CD4-positive, alpha-beta T cell treated with Interleukin-15 for 1 hour (primary cell): ENCODE measurements at regions not wholly inside any gene's neighbourhood (a gene's known extent, or its start where the extent isn't known, plus 50 kb on each side); places are given as distances from the start of the nearest gene placed in this dataset.
"Not testable (repeated sequence)": the region's sequence is repeated elsewhere in the genome, so short reads cannot be mapped to it uniquely, and the experiment has no call there.

Experiments used
- DNase-seq: peaks from one replicate; pipeline ENCODE4 v3.0.0-alpha.2; 2020

DNA sequence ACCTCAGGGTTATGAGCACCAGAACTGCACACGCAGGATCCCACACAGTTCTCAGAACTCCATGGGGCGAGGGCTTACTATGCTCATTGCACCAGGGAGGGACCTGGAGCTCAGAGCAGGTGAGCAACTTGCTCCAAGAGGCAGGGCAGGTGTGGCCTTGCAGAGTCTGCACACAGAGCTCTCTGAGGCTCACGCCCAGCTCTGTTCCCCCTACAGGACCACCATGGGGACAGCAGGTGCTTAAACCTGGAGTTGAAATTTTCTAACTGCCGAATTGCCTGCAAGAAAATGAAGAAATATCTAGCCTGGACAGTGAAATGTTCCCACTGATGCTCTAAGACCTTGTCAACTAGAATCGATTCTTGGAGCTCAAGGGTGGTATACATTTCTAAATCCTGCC lies 49.9 kb upstream of the MSMB start:
- DNase-seq, result not testable (repeated sequence)

DNA sequence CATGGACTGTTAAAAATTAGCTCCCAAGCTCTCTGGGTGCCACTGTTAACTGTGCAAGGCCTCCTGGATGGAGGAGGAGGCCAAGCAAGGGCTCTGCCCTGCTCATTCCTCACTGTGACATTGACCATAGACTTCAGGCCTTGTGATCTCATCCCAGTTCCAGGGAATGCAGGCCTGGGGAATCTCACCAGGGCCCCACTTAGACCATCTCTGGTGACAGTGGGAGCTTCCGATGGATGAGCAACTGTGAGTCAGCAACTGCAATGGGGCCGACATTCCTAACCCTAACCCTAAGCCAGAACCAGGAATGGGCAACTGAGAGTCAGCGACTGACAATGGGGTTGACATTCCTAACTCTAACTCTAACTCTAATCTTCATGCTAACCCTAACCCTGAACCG lies 50.4 kb upstream of the MSMB start:
- DNase-seq, result no peak

DNA sequence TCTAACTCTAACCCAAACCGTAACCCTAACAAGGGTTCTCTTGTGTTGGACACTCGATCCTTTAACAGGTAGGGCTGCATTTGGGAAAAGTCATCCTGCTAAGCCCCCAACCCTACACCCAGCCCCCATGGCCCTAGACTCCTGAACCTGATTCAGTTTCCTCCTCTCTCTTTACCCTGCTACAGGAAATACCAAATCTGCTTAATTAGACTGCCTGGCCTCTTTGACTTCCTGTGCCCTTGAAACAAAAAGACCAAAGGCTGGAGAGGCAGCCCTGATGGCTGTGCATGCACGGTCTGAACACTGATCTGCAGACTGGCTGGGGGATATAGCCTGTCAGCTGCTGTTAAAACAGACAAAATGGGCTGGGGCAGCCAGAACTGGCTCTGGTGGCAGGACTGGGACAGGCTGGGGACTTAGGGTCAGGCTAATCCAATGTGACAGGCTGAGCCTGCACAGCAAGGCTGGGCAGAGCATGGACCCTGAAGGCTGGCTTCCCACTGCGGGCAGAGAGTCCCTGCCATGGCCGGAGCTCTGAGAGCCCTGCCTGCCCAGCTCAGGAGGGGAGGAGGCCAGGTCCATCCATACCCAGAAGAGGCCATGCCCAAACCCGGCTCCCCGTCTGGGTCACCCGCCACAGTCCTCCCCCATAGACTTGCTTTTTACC lies 51.0 kb upstream of the MSMB start:
- DNase-seq, result no peak

DNA sequence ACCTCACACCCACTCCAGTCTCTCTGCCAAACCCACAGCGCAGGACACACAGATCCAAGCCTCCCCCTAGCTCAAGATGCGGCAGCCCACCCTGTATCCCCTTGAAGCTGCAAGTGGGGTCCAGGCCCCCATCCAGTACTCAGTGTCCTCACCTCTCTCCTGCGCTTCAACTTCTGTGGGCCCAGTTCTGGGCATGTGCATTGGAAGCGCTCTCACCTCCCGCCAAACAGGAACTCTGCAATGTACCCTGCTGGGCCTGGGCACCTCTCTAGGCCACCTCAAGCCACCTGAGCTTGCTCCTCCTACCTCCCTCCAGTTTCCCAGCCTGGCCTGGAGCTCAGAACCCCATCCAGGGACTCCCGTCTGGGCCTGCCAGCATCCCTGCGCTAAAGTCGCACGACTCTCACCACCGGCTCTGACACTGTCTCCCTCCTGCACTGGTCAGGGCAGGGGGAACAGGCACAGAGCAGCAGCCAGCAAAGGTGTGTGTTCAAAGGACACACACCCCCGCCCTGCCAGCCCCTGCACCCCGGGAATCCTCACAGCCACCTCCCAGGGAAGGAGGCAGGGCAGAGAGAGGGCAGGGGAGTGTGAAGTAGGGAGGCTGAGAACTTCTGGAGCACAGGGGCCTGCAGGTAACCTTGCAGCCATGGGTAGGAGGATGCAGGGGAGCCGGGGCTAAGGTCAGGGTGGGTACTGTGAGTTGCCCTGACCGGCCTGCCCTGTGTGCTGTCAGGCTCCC lies 51.7 kb upstream of the MSMB start:
- no peak for DNase-seq

DNA sequence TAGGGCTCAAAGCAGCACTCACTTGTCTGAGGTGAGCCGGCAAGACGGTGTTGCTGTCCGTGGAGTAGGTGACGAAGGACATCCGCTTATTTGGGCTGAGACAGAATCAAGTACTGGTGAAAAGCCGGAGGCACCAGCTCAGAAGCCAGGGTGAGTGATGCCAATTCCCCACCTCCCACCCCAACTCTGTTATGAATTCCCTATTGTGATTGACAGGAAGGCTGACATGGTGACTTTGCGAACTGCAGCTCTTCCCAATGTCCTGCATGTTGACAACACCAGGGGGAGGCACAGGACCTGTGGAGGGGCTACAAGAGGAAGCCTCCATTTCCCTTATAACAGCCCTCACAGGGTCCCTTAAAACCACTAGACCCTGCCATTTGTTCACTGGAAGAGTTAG lies 52.3 kb upstream of the MSMB start:
- no peak for DNase-seq

DNA sequence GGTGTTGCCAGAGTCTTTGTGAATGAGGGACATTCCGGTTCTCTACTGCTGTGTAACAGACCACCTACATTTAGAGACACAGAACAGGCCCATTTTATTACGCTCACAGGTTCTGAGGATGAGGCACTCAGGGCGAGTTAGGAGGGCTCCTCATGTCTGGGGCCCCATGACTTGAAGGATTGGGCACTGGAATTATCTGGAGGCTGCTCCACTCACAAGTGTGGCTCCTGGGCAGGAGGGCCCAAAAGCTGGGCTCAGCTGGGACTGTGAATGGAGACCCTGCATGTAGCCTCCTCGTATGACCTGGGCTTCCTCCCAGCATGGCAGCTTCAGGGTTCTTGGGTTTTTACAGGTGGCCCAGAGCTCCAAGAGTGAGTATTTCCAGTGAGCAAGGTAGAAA lies 52.9 kb upstream of the MSMB start:
- DNase-seq, result not testable (repeated sequence)

DNA sequence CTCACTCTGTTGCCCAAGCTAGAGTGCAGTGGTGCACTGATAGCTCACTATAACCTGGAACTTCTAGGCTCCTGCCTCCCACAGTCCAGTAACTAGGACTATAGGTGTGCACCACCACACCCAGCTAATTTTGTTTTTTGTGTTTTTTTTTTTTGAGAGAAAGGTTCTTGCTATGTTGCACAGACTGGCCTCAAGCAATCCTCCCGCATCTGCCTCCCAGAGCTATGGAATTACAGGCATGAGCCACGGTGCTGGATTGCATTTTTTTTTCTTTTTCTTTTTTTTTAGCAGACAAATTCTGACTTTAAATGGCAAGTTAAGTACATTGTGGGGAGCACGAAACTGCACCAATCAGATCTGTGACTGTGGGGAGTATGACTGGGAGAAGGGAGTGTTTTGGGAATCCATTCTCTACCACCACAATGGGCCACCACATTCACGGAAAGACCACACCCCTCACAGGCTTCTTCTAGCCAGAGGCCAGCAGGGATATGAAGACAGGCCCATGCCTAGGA lies 58.1 kb upstream of the MSMB start:
- no peak for DNase-seq

DNA sequence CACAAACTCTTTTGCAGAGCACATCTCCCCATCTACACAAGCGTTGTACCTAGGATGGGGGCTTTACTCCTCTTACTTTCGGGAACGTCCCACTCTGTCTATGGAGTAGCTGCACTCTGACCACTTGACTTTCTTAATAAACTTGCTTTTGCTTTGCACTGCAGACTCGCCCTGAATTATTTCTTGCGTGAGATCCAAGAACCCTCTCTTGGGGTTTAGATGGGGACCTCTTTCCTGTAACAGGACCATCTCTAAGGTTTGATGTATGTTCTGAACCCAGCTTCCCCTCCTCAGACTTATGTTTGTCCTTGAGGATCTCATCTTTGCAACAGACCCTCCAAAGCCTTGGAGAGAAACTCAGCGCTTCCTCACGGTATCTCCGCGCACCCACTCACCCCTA lies 59.3 kb upstream of the MSMB start:
- not testable (repeated sequence) for DNase-seq

DNA sequence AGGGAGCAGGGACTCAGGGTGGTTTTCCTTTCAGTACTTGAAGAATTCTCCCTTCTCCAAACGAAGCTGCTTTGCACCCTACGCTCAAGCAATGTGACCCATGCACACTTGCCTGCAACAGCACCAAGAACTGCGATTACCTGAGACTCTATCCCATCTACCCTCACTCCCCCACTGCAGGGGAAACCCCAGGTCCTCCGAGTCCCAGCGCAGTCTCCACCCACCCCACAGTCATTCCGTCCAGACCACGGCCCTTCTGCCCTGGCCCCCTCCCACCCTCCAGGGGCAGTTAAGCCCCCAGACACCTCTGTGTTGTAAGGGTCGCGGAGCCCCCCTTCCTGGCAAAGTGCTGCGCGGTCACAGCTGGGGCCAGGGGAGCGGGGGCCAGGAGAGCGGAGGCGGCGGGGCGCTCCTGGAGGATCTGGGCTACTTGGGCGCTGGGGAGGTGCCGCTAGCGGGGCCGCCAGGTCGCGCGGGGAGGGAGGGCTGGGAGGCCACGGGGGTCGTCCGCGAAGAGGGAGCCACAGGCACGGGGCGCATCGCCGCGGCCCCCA lies 59.9 kb upstream of the MSMB start:
- DNase-seq, result not testable (repeated sequence)

DNA sequence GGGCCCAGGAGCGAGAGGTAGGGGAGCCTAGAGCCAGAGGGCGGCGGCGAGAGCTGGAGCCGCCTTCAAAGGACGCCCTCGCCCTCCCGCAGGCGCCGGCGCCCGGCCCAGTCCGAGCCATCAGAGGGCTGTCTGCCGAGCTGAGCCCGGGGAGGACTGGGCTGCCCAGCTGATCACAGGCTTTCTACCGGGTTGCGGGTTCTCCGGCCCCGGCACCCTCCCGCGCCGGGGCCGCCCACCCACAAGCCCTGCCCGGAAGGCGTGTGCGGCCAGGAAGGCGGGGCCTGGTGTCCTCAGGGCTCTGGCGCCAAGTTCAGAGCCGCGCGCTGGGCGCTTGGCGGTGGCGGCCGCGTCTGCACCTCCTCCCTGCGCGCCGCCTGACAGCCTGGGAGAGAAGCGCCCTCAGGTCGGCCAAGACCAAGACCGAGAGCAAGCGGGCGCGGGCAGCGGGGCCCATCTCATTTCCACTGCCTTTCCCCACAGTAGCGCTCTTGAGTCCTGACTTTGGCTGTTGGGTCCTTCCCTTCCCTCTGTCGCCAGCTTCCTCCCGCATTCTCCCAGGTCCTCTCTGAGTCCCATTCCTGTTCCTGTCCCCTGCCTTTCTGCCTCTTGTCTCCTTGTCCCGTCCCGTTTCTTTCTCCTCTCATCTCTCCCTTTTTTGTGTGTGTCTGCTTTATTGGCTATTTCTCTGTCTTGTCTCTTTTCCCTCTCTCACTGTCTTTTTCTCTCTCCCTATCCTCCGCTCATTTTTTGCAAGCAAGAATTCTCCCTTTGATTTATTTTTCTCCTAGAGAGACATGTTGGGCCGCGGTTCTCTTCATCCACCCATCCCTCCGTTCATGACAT lies 60.6 kb upstream of the MSMB start:
- DNase-seq, result peak; percentile 42

DNA sequence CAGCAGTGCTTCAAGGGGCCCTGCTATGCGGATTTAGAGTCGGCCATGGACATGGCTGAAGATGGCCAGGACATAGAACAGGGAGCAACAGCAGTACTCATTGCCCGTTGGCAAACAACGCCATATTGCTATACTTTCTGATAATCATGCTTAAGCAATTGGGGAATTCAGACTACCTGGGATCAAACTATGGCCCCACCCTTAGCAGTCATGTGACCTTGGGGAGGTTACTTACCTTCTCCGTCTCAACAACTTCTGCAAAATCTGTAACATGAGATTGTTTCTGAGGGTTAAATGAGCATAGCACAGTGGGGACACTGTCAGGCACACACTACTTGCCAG lies 62.1 kb upstream of the MSMB start:
- not testable (repeated sequence) for DNase-seq

DNA sequence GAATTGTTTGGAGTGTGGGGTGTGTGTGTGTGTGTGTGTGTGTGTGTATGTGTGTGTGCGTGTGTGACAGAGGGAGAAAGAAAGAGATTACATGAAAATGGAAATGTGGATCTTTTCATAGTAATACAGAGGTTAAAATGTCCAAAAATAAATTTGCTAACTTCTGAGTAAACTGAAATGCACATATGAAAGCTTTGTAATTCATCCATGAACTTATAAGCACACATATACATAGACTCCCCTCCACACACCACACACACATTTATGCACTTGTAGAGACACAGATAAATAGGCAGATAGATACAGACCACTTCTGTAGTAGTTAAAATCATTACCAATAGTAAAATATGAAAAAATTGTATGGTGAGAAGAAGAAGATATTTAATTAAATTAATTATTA lies 108.2 kb upstream of the MSMB start:
- not testable (repeated sequence) for DNase-seq

DNA sequence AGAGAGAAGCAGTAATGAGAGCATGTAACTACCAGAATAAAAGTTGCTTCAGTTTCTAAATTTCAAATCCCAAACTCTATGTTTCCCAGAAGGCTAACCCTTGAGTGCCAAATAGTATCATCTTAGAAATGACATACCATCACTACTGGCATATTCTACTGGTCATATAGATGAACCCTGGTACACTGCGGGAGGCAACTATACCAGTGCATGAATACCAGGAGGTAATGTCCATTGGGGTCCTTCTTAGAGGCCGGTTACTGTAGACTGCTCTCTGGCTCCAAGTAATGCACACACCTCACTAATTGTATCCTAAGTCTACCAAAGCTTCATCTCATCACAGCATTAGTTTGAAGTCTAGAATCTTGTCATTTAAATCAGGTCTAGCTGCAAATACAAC lies 108.6 kb upstream of the MSMB start:
- not testable (repeated sequence) for DNase-seq

DNA sequence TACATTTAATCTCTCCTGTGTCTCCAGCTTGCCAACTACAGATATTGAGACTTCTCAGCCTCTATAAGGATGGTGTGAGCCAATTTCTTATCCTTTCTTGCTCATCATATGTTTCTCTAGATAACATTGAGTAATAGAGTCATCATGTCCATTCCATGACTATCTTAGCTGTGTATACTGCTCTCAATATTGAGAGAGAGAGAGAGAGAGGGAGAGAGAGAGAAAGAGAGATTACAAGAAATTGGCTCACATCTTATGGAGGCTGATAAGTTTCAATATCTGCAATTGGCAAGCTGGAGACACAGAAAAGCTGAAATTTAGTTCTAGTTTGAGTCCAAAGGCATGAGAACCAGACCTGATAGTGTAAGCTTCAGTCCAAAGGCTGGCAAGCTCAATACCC lies 110.8 kb upstream of the MSMB start:
- not testable (repeated sequence) for DNase-seq

DNA sequence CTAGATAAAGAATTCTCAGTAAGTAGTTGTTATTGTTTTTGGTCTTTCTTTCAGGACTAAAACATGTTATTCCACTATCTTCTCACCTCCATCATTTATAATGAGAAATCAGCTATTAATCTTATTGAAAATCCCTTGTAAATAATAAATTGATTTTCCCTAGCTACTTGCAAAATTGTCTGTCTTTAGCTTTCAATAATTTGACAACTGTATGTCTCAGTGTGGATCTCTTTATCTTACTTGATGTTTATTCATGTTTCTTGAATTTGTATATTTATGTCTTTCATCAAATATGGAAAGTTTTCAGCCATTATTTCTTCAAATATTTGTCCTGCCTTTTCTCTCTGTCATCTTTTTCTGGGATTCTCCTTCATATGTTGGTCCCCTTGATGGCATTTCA lies 117.1 kb upstream of the ANTXRL start:
- DNase-seq, result no peak

DNA sequence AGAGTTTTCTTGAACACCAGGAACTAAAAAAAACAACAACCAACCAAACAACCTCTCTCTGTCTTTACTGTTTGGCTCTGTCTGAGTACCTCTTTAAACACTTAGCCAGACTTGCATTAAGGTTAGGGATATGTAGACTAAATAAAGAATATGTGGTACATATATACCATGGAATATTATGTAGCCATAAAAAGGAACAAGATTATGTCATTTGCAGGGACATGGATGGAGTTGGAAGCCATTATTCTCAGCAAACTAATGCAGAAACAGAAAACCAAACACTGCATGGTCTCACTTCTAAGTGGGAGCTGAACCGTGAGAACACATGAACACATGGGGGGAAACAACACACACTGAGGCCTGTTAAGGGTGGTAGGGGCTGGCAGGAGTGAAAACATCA lies 116.0 kb upstream of the ANTXRL start:
- no peak for DNase-seq

DNA sequence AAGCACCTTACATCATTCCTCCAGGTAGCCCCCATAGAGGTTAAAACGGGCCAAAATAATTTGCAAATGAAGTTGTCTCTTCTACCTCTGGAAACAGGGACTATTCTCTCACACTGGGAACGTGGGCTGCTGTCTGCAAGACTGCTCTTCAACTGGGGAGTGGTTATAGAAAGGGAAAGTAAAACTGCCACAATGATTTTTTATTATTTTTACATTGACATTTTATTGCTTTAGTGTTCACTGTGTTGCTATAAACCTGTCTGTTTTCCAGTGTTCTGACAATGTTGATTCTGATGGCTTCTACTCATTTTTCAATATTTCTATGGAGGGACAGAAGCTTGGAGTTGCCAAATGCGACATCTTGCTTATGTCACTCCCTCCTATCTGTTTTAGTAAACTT lies 115.1 kb upstream of the ANTXRL start:
- DNase-seq, result no peak

DNA sequence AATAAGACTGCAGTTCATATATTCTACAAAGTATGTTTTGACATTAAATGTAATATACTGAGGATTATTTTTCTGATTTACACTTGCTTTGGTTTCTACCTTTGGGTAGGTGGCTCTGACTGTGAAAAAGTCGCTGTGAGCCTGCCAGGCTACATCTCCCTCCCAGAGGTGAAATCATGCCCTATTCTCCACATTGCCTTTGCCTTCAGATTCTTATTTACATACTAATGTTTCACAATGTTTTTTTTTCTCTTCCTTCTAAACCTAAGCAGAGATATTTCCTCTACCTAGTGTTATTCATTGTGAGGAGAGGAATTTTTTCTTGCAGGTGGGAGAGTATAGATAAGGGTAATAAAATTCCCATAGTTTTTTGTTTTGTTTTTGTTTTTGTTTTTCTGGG lies 111.5 kb upstream of the ANTXRL start:
- DNase-seq, result no peak

DNA sequence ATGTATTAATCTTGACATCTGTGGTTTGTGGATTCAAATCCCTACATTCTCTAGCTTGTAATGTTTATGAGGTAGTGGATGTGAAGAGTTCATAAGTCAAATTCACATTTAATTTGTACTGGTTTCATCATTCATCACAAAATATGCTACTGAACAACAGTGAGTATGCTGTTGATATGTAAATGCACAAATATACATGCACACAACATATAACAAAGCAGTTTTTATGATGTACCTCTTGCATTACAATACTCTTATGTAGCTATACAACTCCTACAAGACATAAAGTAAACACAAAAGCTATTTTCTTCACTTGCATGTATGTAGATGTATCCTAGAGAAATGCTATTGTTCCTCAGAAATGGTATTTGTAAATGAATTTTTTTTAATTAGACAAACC lies 111.0 kb upstream of the ANTXRL start:
- DNase-seq, result no peak

DNA sequence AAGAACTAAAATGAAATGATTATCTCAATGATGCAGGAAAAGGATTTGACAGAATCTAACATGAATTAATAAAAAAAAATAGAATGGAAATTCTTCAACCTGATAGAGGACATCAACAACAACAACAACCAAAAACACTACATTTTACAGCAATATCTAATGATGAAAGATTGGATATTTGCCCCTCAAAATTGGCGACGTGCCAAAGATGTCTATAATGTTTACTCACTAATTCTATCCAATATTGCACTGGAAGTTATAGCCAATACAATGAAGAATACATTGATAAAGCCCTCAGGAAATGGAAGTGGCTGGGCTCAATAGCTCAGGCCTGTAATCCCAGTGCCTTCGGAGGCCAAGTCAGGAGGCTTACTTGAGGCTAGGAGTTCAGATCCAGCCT lies 99.4 kb upstream of the ANTXRL start:
- not testable (repeated sequence) for DNase-seq

DNA sequence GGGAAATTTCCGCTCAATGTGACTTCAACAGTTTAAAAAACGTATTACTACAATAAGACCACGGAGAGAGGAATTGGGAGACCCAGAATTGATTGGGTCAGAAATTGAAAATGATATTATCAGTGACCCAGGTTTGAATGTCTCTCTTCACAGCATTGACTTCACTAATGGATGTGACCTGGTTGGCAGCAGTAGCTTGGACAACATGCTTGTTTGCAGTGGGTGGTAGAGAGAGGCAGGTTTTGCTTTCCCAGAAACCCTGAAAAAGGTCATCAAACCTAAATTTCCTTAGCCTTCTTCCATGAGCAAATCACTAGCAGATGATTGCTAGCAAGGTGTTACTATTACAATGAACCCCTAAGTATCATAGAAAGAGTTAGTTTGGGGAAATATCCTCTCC lies 89.7 kb upstream of the ANTXRL start:
- DNase-seq, result no peak

DNA sequence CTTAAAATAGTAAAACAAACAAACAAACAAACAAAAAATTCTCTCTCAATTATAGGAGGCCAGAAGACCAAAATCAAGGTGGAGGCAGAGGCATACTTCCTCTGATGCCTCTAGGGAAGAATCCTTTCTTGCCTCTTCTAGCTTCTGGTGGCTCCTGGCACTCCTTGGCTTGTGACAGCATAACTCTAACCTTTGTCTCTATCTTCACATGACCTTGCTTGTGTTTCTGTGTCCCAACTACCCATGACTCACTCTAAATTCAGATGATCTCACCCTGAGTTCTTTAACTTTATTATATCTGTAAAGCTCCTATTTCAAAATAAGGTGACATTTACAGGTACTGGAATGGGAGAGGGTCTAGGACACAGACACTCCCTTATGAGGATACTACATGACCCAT lies 88.3 kb upstream of the ANTXRL start:
- DNase-seq, result no peak

DNA sequence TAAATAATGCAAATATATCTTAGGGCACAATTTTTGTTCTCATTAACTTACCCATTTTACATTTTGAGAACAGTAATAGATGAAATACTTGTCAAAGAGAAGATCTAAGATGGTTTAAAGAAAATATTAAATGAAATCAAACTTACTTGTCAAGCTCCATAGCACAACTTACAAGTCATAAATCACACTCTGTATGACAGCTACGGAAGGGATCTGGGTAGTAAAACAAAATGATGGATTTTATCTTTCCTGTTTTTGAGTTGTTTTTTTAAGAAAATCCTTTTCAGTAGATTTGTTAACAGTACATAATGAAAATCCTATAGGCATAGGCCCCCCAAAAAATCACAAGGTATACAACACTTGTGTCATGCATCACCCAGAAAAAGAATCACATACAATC lies 84.4 kb upstream of the ANTXRL start:
- DNase-seq, result not testable (repeated sequence)
